MCF 10A (cell line): ENCODE measurements at regions not wholly inside any gene's neighbourhood (a gene's known extent, or its start where the extent isn't known, plus 50 kb on each side); places are given as distances from the start of the nearest gene placed in this dataset.

Experiments used
- BruUV-seq: library from RNA; stranded (reverse); fragments of 400-500 nt; replicated peaks from 2 replicates; lab custom pipeline; 2021; lab: Mats Ljungman, UMichigan
- CTCF ChIA-PET: fragments of 300-600 bp; sonication (Branson Sonifier 250); formaldehyde crosslinking; extraction: SDS; loops from one replicate; lab custom pipeline; 2021; ENCODE audit warnings: antibody characterized with exemption, inconsistent platforms; lab: Yijun Ruan, JAX
- POLR2A ChIA-PET: fragments of 300-600, 350-650 bp; sonication (Branson Sonifier 250); formaldehyde crosslinking; extraction: SDS; loops from one replicate; lab custom pipeline; 2020; ENCODE audit warnings: antibody characterized with exemption, inconsistent platforms; lab: Yijun Ruan, JAX
- DNase-seq: peaks from one replicate; pipeline ENCODE4 v3.0.0-alpha.2; 2018; ENCODE audit not compliant: unreplicated experiment
- H3K27ac Mint-ChIP-seq: one replicate; pipeline ENCODE4 v1.8.0; 2022; ENCODE audit warnings: mild to moderate bottlenecking, low read depth, mixed read lengths; ENCODE audit not compliant: unreplicated experiment
- H3K27me3 Mint-ChIP-seq: one replicate; pipeline ENCODE4 v1.8.0; 2022; ENCODE audit warnings: mixed read lengths; ENCODE audit not compliant: insufficient read depth, unreplicated experiment
- H3K36me3 Mint-ChIP-seq: one replicate; pipeline ENCODE4 v1.8.0; 2022; ENCODE audit warnings: mild to moderate bottlenecking, moderate library complexity, mixed read lengths; ENCODE audit not compliant: insufficient read depth, unreplicated experiment
- H3K4me1 Mint-ChIP-seq: one replicate; pipeline ENCODE4 v1.8.0; 2022; ENCODE audit warnings: mixed read lengths; ENCODE audit not compliant: insufficient read depth, unreplicated experiment
- H3K4me3 Mint-ChIP-seq: one replicate; pipeline ENCODE4 v1.8.0; 2022; ENCODE audit warnings: mild to moderate bottlenecking, moderate library complexity, mixed read lengths; ENCODE audit not compliant: unreplicated experiment
- H3K9me3 Mint-ChIP-seq: one replicate; pipeline ENCODE4 v1.8.0; 2022; ENCODE audit warnings: mixed read lengths; ENCODE audit not compliant: unreplicated experiment
- intact Hi-C: fragments of 100-400 bp; cut with micrococcal nuclease; formaldehyde crosslinking; loops from 2 replicates; pipeline ENCODE4 v1.14.1; 2022
- TF ChIP-seq, protein P1 (sequence below): fragments of 200-600 bp; IDR thresholded peaks from one replicate; pipeline ENCODE4 v1.8.0; 2022; ENCODE audit warnings: antibody characterized with exemption, mild to moderate bottlenecking; ENCODE audit not compliant: unreplicated experiment

DNA sequence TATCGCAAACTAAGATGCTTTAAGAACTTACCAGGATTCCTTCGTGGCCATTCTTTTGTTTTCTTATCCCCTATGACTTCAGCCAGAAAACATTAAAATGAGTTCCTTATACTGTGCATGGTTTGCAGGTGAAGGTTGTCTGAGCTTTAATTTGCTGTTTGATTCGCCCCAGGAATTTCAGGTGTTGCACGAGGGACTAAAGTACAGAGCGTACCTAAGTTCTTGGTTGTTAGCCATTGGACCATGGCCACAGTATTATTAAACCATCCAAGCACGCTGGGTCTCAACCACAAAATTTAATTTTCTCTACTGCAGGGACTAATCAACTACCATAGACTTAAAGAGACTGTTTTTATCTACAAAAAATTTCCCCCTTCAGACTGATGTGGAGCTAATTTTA lies 208.4 kb upstream of the MPDZ start:
- intact Hi-C loops, result no loop called here
- Mint-ChIP-seq H3K27ac (peak overlapping the region; percentile 66), H3K4me3 (peak overlapping the region; percentile 17), H3K27me3 (no peaks in the 10 kb centered on the region), H3K36me3 (no peaks in the 10 kb centered on the region), H3K9me3 (peaks cover 5% of the 10 kb centered on the region), H3K4me1 (peaks cover 67% of the 10 kb centered on the region)
- no TSS peak for BruUV-seq
- POLR2A ChIA-PET, result interaction anchor here (0.6 to 5.7 kb wide), 13 partner anchors 13 to 884 kb away, joined by 3 to 26 read pairs (median 4); no protein-coding TSS in a partner anchor
- TF ChIP-seq, protein P1, sequence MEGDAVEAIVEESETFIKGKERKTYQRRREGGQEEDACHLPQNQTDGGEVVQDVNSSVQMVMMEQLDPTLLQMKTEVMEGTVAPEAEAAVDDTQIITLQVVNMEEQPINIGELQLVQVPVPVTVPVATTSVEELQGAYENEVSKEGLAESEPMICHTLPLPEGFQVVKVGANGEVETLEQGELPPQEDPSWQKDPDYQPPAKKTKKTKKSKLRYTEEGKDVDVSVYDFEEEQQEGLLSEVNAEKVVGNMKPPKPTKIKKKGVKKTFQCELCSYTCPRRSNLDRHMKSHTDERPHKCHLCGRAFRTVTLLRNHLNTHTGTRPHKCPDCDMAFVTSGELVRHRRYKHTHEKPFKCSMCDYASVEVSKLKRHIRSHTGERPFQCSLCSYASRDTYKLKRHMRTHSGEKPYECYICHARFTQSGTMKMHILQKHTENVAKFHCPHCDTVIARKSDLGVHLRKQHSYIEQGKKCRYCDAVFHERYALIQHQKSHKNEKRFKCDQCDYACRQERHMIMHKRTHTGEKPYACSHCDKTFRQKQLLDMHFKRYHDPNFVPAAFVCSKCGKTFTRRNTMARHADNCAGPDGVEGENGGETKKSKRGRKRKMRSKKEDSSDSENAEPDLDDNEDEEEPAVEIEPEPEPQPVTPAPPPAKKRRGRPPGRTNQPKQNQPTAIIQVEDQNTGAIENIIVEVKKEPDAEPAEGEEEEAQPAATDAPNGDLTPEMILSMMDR, result no peak
- CTCF ChIA-PET, result interaction anchor here (0.5 to 1.0 kb wide), 5 partner anchors 154 to 940 kb away, joined by 3 to 5 read pairs (median 3); no protein-coding TSS in a partner anchor
- no peak for DNase-seq

DNA sequence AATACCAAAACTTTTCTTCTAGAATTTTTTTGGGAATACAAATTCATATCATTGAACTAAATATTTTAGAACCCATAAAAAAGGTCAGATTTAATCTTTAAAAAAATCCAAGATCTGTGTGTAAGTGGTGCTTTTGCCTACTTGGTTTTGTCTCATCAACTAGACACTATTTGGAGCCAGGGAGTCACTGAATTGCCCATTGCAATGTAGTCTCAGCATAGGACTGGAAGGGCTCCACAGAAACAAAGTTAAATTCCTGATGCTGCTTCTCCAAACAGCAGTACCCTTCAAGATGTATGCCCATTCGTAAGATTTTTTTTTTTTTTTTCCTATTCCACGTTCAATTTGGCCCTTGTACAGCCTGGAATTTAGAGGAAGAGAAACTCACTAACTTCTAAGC lies 208.0 kb upstream of the MPDZ start:
- no peaks in the 10 kb centered on the region for H3K27me3 Mint-ChIP-seq
- peaks cover 65% of the 10 kb centered on the region for H3K4me1 Mint-ChIP-seq
- H3K27ac Mint-ChIP-seq, result peak overlapping the region; percentile 66
- intact Hi-C loops, result no loop called here
- H3K36me3 Mint-ChIP-seq, result no peaks in the 10 kb centered on the region
- BruUV-seq, result no TSS peak
- POLR2A ChIA-PET, result interaction anchor here (0.6 to 5.7 kb wide), 14 partner anchors 8 to 885 kb away, joined by 3 to 26 read pairs (median 4); partner anchors contain the start of gene NFIB
- H3K4me3 Mint-ChIP-seq, result peak overlapping the region; percentile 17
- peaks cover 8% of the 10 kb centered on the region for H3K9me3 Mint-ChIP-seq
- DNase-seq, result no peak
- TF ChIP-seq, protein P1, result no peak
- CTCF ChIA-PET, result interaction anchor here (0.6 to 1.0 kb wide), 4 partner anchors 153 to 940 kb away, joined by 3 to 5 read pairs (median 4); no protein-coding TSS in a partner anchor

DNA sequence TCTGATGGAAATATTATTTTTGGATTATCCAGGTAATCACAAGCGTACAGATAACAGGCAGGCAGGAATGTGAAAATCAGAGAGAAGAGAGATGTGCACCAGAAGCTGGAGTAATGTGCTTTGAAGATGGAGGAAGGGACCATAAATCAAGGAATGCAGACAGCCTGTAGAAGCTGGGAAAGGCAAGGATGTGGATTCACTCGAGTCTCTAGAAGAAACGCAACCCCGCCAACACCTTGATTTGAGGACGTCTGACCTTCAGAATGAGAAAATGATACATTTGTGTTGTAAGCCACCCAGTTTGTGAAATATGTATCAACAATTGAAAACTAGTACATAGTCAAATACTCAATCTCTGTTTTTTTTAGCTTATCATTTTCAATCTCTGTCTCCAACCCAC lies 207.6 kb upstream of the MPDZ start:
- TF ChIP-seq, protein P1, result no peak
- DNase-seq, result no peak
- Mint-ChIP-seq H3K36me3 (no peaks in the 10 kb centered on the region), H3K4me1 (peaks cover 64% of the 10 kb centered on the region), H3K9me3 (peaks cover 8% of the 10 kb centered on the region), H3K4me3 (peak overlapping the region; percentile 17), H3K27ac (no peak overlapping the region), H3K27me3 (no peaks in the 10 kb centered on the region)
- intact Hi-C loops, result no loop called here
- no TSS peak for BruUV-seq
- ChIA-PET POLR2A (interaction anchor here (0.6 to 5.7 kb wide), 12 partner anchors 8 to 834 kb away, joined by 3 to 26 read pairs (median 4); partner anchors contain the start of gene NFIB), CTCF (interaction anchor here (0.9 kb wide), 1 partner anchor 546 kb away, joined by 4 read pairs; no protein-coding TSS in a partner anchor)

DNA sequence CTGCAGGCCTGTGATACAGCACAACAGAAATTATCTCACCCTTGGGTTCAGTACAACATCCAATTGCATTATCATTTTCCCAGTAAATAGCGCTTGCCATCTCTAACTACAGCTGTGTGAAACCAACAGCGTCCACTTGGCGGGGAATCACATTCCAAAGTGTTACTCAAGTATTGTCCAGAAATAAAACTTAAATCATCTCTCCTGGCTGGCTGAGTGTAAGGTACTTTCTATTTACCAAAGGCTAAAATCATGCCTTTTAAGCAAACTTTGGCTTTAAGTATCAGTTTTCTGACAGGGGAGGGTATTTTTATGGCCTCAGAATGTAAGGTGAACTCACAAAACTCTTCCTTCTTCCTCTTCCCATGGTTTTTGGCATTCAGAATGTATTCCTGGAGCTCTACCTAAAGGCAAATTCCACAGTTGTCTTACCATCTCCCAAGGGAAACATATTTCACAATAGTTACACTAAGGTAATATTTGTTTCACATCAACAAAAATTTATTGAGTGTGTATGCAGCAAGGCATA lies 205.6 kb upstream of the MPDZ start:
- CTCF ChIA-PET, result interaction anchor here (0.6 to 1.4 kb wide), 2 partner anchors 23 to 807 kb away, joined by 3 to 4 read pairs; no protein-coding TSS in a partner anchor
- Mint-ChIP-seq H3K9me3 (peaks cover 8% of the 10 kb centered on the region), H3K27ac (peak overlapping the region; percentile 84), H3K4me1 (peaks cover 47% of the 10 kb centered on the region), H3K36me3 (no peaks in the 10 kb centered on the region), H3K4me3 (peak overlapping the region; percentile 30), H3K27me3 (no peaks in the 10 kb centered on the region)
- DNase-seq, result peak; percentile 85
- BruUV-seq, result no TSS peak
- POLR2A ChIA-PET, result interaction anchor here (0.7 to 5.7 kb wide), 14 partner anchors 9 to 835 kb away, joined by 3 to 26 read pairs (median 5); partner anchors contain the start of gene NFIB
- TF ChIP-seq, protein P1, result no peak
- intact Hi-C loops, result loop anchor here (1.0 kb wide), 1 partner anchor 611 kb away; no protein-coding TSS in a partner anchor
